HG02763 (cell line): ENCODE measurements at regions not wholly inside any gene's neighbourhood (a gene's known extent, or its start where the extent isn't known, plus 50 kb on each side); places are given as distances from the start of the nearest gene placed in this dataset.

Source experiments
- ATAC-seq: cut with Tn5 transposase; IDR thresholded peaks from one replicate; pipeline ENCODE4 v1.9.1; 2021; ENCODE audit warnings: mild to moderate bottlenecking, moderate library complexity; ENCODE audit not compliant: unreplicated experiment

- ATAC-seq: no peak
Observed at GRCh38 chr9:80359941-80360881, 788.4 kb downstream of the TLE4 start.

GRCh38 chr9:80359291-80359690 is 787.5 kb downstream of the TLE4 start:
- no peak for ATAC-seq

GRCh38 chr9:80352967-80353366 is 781.2 kb downstream of the TLE4 start:
- no peak for ATAC-seq

- no peak for ATAC-seq
Observed at GRCh38 chr9:80351612-80352011, 779.8 kb downstream of the TLE4 start.

GRCh38 chr9:80326105-80326504 is 754.3 kb downstream of the TLE4 start:
- ATAC-seq: no peak

GRCh38 chr9:80320916-80321315 is 749.2 kb downstream of the TLE4 start:
- no peak for ATAC-seq

GRCh38 chr9:80320480-80320879 is 748.7 kb downstream of the TLE4 start:
- no peak for ATAC-seq

GRCh38 chr9:80305136-80305535 is 733.4 kb downstream of the TLE4 start:
- ATAC-seq: no peak

- ATAC-seq: no peak
Observed at GRCh38 chr9:80294955-80295354, 723.2 kb downstream of the TLE4 start.

- no peak for ATAC-seq
Observed at GRCh38 chr9:80294318-80294717, 722.6 kb downstream of the TLE4 start.

- ATAC-seq: no peak
Observed at GRCh38 chr9:80292231-80292630, 720.5 kb downstream of the TLE4 start.

GRCh38 chr9:80285326-80285725 is 713.6 kb downstream of the TLE4 start:
- no peak for ATAC-seq

GRCh38 chr9:80282766-80283165 is 711.0 kb downstream of the TLE4 start:
- ATAC-seq: no peak

GRCh38 chr9:80259079-80259478 is 687.3 kb downstream of the TLE4 start:
- no peak for ATAC-seq

GRCh38 chr9:80251778-80252177 is 680.0 kb downstream of the TLE4 start:
- no peak for ATAC-seq

GRCh38 chr9:80242022-80242421 is 670.3 kb downstream of the TLE4 start:
- no peak for ATAC-seq

GRCh38 chr9:80235752-80236151 is 664.0 kb downstream of the TLE4 start:
- ATAC-seq: no peak

- ATAC-seq: no peak
Observed at GRCh38 chr9:80233906-80234305, 662.1 kb downstream of the TLE4 start.

GRCh38 chr9:80233102-80233843 is 661.5 kb downstream of the TLE4 start:
- no peak for ATAC-seq

GRCh38 chr9:80231318-80232236 is 659.8 kb downstream of the TLE4 start:
- ATAC-seq: no peak

GRCh38 chr9:80223897-80224296 is 652.1 kb downstream of the TLE4 start:
- no peak for ATAC-seq
